ENCODE measurements at regions not wholly inside any gene's neighbourhood (a gene's known extent, or its start where the extent isn't known, plus 50 kb on each side); places are given as distances from the start of the nearest gene placed in this dataset.

- TF ChIP-seq POLR2AphosphoS5 (IDR thresholded peaks at IDR 0.05; ENCODE audit: low read depth, low read length): no peak
- no peak for TF ChIP-seq SIN3A (IDR thresholded peaks at IDR 0.05; ENCODE audit: borderline replicate concordance, insufficient read depth, low read length)
- no peak for TF ChIP-seq REST (IDR thresholded peaks at IDR 0.05; ENCODE audit: insufficient read depth in 1 of 2, low read depth in 2 of 2, low read length in 2 of 2)
- TF ChIP-seq TAF1 (IDR thresholded peaks at IDR 0.05; ENCODE audit: borderline replicate concordance, insufficient read depth, low read length): no peak
- no peak for TF ChIP-seq FOXP2 (optimal IDR thresholded peaks at IDR 0.05; ENCODE audit: borderline replicate concordance, extremely low read depth, extremely low read length, insufficient read depth)
Measured at GRCh38 chr2:5959836-5960820, 267.9 kb downstream of the SOX11 start.

- TF ChIP-seq FOXP2 (optimal IDR thresholded peaks at IDR 0.05; ENCODE audit: borderline replicate concordance, extremely low read depth, extremely low read length, insufficient read depth) (no peak), TAF1 (IDR thresholded peaks at IDR 0.05; ENCODE audit: borderline replicate concordance, insufficient read depth, low read length) (no peak), REST (IDR thresholded peaks at IDR 0.05; ENCODE audit: insufficient read depth in 1 of 2, low read depth in 2 of 2, low read length in 2 of 2) (no peak), POLR2AphosphoS5 (IDR thresholded peaks at IDR 0.05; ENCODE audit: low read depth, low read length) (no peak), SIN3A (IDR thresholded peaks at IDR 0.05; ENCODE audit: borderline replicate concordance, insufficient read depth, low read length) (no peak)
Measured at GRCh38 chr2:5967506-5967905, 275.3 kb downstream of the SOX11 start.

GRCh38 chr2:5969303-5969702, 277.1 kb downstream of the SOX11 start:
- TF ChIP-seq FOXP2 (optimal IDR thresholded peaks at IDR 0.05; ENCODE audit: borderline replicate concordance, extremely low read depth, extremely low read length, insufficient read depth): no peak
- no peak for TF ChIP-seq SIN3A (IDR thresholded peaks at IDR 0.05; ENCODE audit: borderline replicate concordance, insufficient read depth, low read length)
- TF ChIP-seq REST (IDR thresholded peaks at IDR 0.05; ENCODE audit: insufficient read depth in 1 of 2, low read depth in 2 of 2, low read length in 2 of 2): no peak
- no peak for TF ChIP-seq TAF1 (IDR thresholded peaks at IDR 0.05; ENCODE audit: borderline replicate concordance, insufficient read depth, low read length)
- no peak for TF ChIP-seq POLR2AphosphoS5 (IDR thresholded peaks at IDR 0.05; ENCODE audit: low read depth, low read length)

GRCh38 chr2:5970347-5970746, 278.2 kb downstream of the SOX11 start:
- TF ChIP-seq FOXP2 (optimal IDR thresholded peaks at IDR 0.05; ENCODE audit: borderline replicate concordance, extremely low read depth, extremely low read length, insufficient read depth): no peak
- TF ChIP-seq REST (IDR thresholded peaks at IDR 0.05; ENCODE audit: insufficient read depth in 1 of 2, low read depth in 2 of 2, low read length in 2 of 2): no peak
- TF ChIP-seq POLR2AphosphoS5 (IDR thresholded peaks at IDR 0.05; ENCODE audit: low read depth, low read length): no peak
- TF ChIP-seq SIN3A (IDR thresholded peaks at IDR 0.05; ENCODE audit: borderline replicate concordance, insufficient read depth, low read length): no peak
- TF ChIP-seq TAF1 (IDR thresholded peaks at IDR 0.05; ENCODE audit: borderline replicate concordance, insufficient read depth, low read length): no peak

All from PFSK-1 (cell line).